Neural cell (in vitro differentiated cells): ENCODE measurements at regions not wholly inside any gene's neighbourhood (a gene's known extent, or its start where the extent isn't known, plus 50 kb on each side); places are given as distances from the start of the nearest gene placed in this dataset.

Experiments
- H2AFZ ChIP-seq: fragments of 200-600, 300-800 bp; sonication (generic), shearing (Covaris generic); 2 replicates; pipeline ENCODE4 v1.6.0; 2014; ENCODE audit warnings: low read depth, mild to moderate bottlenecking, antibody characterized with exemption, low read length, moderate library complexity
- H3F3A ChIP-seq: fragments of 200-600 bp; shearing (Covaris generic); 2 replicates; pipeline ENCODE4 v1.6.1; 2016; ENCODE audit warnings: mild to moderate bottlenecking, moderate library complexity, mixed read lengths, antibody characterized with exemption, low read length; ENCODE audit not compliant: insufficient read depth, poor library complexity, severe bottlenecking
- H3K27ac ChIP-seq: fragments of 200-600, 300-800 bp; sonication (generic), shearing (Covaris generic); 2 replicates; pipeline ENCODE4 v1.5.1; 2014; ENCODE audit warnings: mild to moderate bottlenecking, low read length, moderate library complexity
- H3K27me3 ChIP-seq: fragments of 300-800, 200-600 bp; sonication (generic), shearing (Covaris generic); 2 replicates; pipeline ENCODE4 v1.6.0; 2014; ENCODE audit warnings: mild to moderate bottlenecking, low read depth, low read length, moderate library complexity; ENCODE audit not compliant: insufficient read depth
- H3K36me3 ChIP-seq: fragments of 300-800, 200-600 bp; sonication (generic), shearing (Covaris generic); 2 replicates; pipeline ENCODE4 v1.5.1; 2014; ENCODE audit warnings: mild to moderate bottlenecking, antibody characterized with exemption, low read length, moderate library complexity; ENCODE audit not compliant: insufficient read depth
- H3K4me2 ChIP-seq: fragments of 300-800, 200-600 bp; sonication (generic), shearing (Covaris generic); 2 replicates; pipeline ENCODE4 v1.6.0; 2014; ENCODE audit warnings: mild to moderate bottlenecking, low read length
- H3K4me3 ChIP-seq: fragments of 300-800, 200-600 bp; sonication (generic), shearing (Covaris generic); 2 replicates; pipeline ENCODE4 v1.5.1; 2014; ENCODE audit warnings: mild to moderate bottlenecking, low read length, moderate library complexity
- H3K79me2 ChIP-seq: fragments of 200-600 bp; shearing (Covaris generic); replicated peaks from 2 replicates; pipeline ENCODE4 v1.6.0; 2014; ENCODE audit warnings: mild to moderate bottlenecking, low read length, moderate library complexity; ENCODE audit not compliant: insufficient read depth
- H3K9ac ChIP-seq: fragments of 300-800, 200-600 bp; sonication (generic), shearing (Covaris generic); 2 replicates; pipeline ENCODE4 v1.6.1; 2016; ENCODE audit warnings: mild to moderate bottlenecking, low read length, mixed read lengths
- H3K9me2 ChIP-seq: fragments of 200-600 bp; shearing (Covaris generic); 2 replicates; pipeline ENCODE4 v1.6.1; 2016; ENCODE audit warnings: mild to moderate bottlenecking, low read length, mixed read lengths; ENCODE audit not compliant: insufficient read depth
- H3K9me3 ChIP-seq: fragments of 200-600, 300-800 bp; sonication (generic), shearing (Covaris generic); 2 replicates; pipeline ENCODE4 v1.6.1; 2016; ENCODE audit warnings: mild to moderate bottlenecking, mixed run types, low read length, moderate library complexity, mixed read lengths
- H4K20me1 ChIP-seq: fragments of 200-600 bp; shearing (Covaris generic); 2 replicates; pipeline ENCODE4 v1.6.1; 2016; ENCODE audit warnings: mild to moderate bottlenecking, mixed run types; ENCODE audit not compliant: insufficient read depth
- CTCF ChIP-seq: fragments of 450-650 bp; IDR thresholded peaks from 2 replicates; pipeline ENCODE4 v1.5.1; 2014; ENCODE audit warnings: antibody characterized with exemption, mild to moderate bottlenecking, moderate library complexity; ENCODE audit not compliant: poor library complexity, severe bottlenecking
- EP300 ChIP-seq: fragments of 450-650 bp; conservative IDR thresholded peaks from 2 replicates; pipeline ENCODE4 v1.6.1; 2014; ENCODE audit warnings: antibody characterized with exemption, mild to moderate bottlenecking, moderate library complexity; ENCODE audit not compliant: poor library complexity, severe bottlenecking
- EZH2 ChIP-seq: fragments of 200-600, 300-800 bp; shearing (Covaris generic), sonication (generic); IDR thresholded peaks from 2 replicates; pipeline ENCODE4 v1.6.1; 2014; ENCODE audit warnings: antibody characterized with exemption, low read length, borderline replicate concordance, mild to moderate bottlenecking; ENCODE audit not compliant: insufficient read depth, poor library complexity, severe bottlenecking
- MXI1 ChIP-seq: fragments of 450-650 bp; conservative IDR thresholded peaks from 2 replicates; pipeline ENCODE4 v1.6.1; 2014; ENCODE audit warnings: antibody characterized with exemption, mild to moderate bottlenecking; ENCODE audit not compliant: poor library complexity, severe bottlenecking
- POLR2AphosphoS5 ChIP-seq: IDR thresholded peaks from 2 replicates; pipeline ENCODE4 v1.6.1; 2012
- RAD21 ChIP-seq: fragments of 450-650 bp; conservative IDR thresholded peaks from 2 replicates; pipeline ENCODE4 v1.6.1; 2014; ENCODE audit warnings: antibody characterized with exemption, mild to moderate bottlenecking, moderate library complexity
- REST ChIP-seq: IDR thresholded peaks from 2 replicates; pipeline ENCODE4 v1.6.1; 2012; ENCODE audit warnings: borderline replicate concordance
- SMC3 ChIP-seq: fragments of 450-650 bp; conservative IDR thresholded peaks from 2 replicates; pipeline ENCODE4 v1.6.1; 2014; ENCODE audit warnings: antibody characterized with exemption, mild to moderate bottlenecking, moderate library complexity; ENCODE audit not compliant: poor library complexity
- TAF1 ChIP-seq: IDR thresholded peaks from 2 replicates; pipeline ENCODE4 v1.6.1; 2012; ENCODE audit warnings: low read depth

GRCh38 chr2:18119883-18120282 is 241.4 kb downstream of the KCNS3 start:
- no peak overlapping the region for H2AFZ ChIP-seq
- H3F3A ChIP-seq = no peaks in the 10 kb centered on the region
- no peaks in the 10 kb centered on the region for H3K9me2 ChIP-seq
- TF ChIP-seq EP300 (no peak), EZH2 (no peak), MXI1 (no peak), SMC3 (no peak), TAF1 (no peak), RAD21 (no peak), CTCF (no peak), POLR2AphosphoS5 (no peak), REST (no peak)
- H3K4me3 ChIP-seq = no peak overlapping the region
- H3K4me2 ChIP-seq = no peak overlapping the region
- H3K27ac ChIP-seq = no peak overlapping the region
- no peaks in the 10 kb centered on the region for H4K20me1 ChIP-seq
- no peak overlapping the region for H3K9ac ChIP-seq
- H3K27me3 ChIP-seq = no peaks in the 10 kb centered on the region
- no peaks in the 10 kb centered on the region for H3K9me3 ChIP-seq
- no peaks in the 10 kb centered on the region for H3K79me2 ChIP-seq
- H3K36me3 ChIP-seq = no peaks in the 10 kb centered on the region

- Histone ChIP-seq H4K20me1 (no peaks in the 10 kb centered on the region), H2AFZ (no peak overlapping the region), H3K9me2 (no peaks in the 10 kb centered on the region), H3K4me2 (no peak overlapping the region), H3K79me2 (no peaks in the 10 kb centered on the region), H3K9ac (no peak overlapping the region), H3K27ac (no peak overlapping the region), H3F3A (no peaks in the 10 kb centered on the region), H3K9me3 (no peaks in the 10 kb centered on the region), H3K4me3 (no peak overlapping the region), H3K27me3 (no peaks in the 10 kb centered on the region), H3K36me3 (no peaks in the 10 kb centered on the region)
- TF ChIP-seq EZH2 = no peak
- no peak for TF ChIP-seq EP300
- no peak for TF ChIP-seq CTCF
- TF ChIP-seq POLR2AphosphoS5 = no peak
- TF ChIP-seq SMC3 = no peak
- no peak for TF ChIP-seq TAF1
- TF ChIP-seq RAD21 = no peak
- TF ChIP-seq REST = no peak
- no peak for TF ChIP-seq MXI1
Observed at GRCh38 chr2:18118703-18119102, 240.2 kb downstream of the KCNS3 start.
